ENCODE measurements at regions not wholly inside any gene's neighbourhood (a gene's known extent, or its start where the extent isn't known, plus 50 kb on each side); places are given as distances from the start of the nearest gene placed in this dataset.

- no peaks in the 10 kb centered on the region for H3K36me3 Mint-ChIP-seq (ENCODE audit: insufficient read depth)
- H3K4me3 Mint-ChIP-seq = no peak overlapping the region
- H3K27ac Mint-ChIP-seq (ENCODE audit: low read depth) = no peak overlapping the region
- H3K27me3 Mint-ChIP-seq = peaks cover 70% of the 10 kb centered on the region
- H3K4me1 Mint-ChIP-seq = no peaks in the 10 kb centered on the region
- no peak for ATAC-seq (replicated peaks; ENCODE audit: extremely low read depth, poor library complexity, severe bottlenecking)
- DNase-seq (ENCODE audit: low spot score in 2 of 2) = no peak
- H3K9me3 Mint-ChIP-seq = peaks cover 6% of the 10 kb centered on the region
These were observed 53.0 kb upstream of the TDRD3 start for GRCh38 chr13:60343978-60344377.

DNA sequence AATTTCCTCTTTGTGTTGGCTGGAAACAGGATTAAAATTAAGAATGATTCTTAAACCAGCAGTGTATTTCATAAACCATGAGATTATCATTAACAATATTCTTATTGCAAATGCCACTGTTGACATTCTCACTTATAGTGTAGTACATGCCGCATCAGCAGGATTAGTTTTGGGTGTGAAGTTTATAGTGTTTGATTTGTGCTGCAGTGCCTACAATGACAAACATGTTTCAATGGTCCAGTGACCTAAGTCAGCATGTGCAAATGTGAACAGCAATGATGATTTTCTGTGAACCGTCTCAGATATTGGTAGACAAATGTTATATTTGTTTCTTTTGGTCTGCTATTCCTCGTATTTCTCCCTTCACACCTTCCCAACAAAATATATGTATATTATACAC, 49.8 kb upstream of the TDRD3 start:
- Mint-ChIP-seq H3K36me3 (ENCODE audit: insufficient read depth) (peaks cover 2% of the 10 kb centered on the region), H3K27ac (ENCODE audit: low read depth) (no peak overlapping the region), H3K4me3 (no peak overlapping the region), H3K9me3 (no peaks in the 10 kb centered on the region), H3K4me1 (no peaks in the 10 kb centered on the region), H3K27me3 (peaks cover 59% of the 10 kb centered on the region)
- ATAC-seq (replicated peaks; ENCODE audit: extremely low read depth, poor library complexity, severe bottlenecking) = no peak
- no peak for DNase-seq (ENCODE audit: low spot score in 2 of 2)

All from central memory CD8-positive, alpha-beta T cell (primary cell).